HG03108 (cell line): ENCODE measurements at regions not wholly inside any gene's neighbourhood (a gene's known extent, or its start where the extent isn't known, plus 50 kb on each side); places are given as distances from the start of the nearest gene placed in this dataset.

Experiments used
- ATAC-seq: cut with Tn5 transposase; IDR thresholded peaks from one replicate; pipeline ENCODE4 v1.9.1; 2021; ENCODE audit warnings: moderate library complexity; ENCODE audit not compliant: unreplicated experiment

DNA sequence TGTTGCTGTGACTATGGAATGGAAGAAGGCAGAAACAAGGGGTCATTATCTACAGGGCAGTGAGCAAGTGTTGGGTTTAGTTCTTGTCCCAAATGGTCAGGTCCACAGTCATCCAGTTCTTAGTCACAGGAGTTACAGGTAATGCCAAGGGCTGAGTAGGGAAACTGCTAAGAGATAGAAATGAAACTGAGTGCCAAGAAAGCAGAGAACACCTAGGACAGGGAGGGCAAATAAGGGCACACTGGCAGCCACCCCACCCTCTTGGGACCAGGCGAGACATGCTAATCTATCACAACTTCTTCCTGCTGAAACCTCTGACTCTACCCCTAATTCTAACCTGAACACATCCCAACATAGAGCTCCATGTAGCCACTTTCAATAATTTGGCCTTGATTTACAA, 103.2 kb downstream of the KLF4 start:
- no peak for ATAC-seq
